DND-41 (cell line): ENCODE measurements at regions not wholly inside any gene's neighbourhood (a gene's known extent, or its start where the extent isn't known, plus 50 kb on each side); places are given as distances from the start of the nearest gene placed in this dataset.

Source experiments
- ATAC-seq: fragments of 200-7000 bp; cut with Tn5 transposase; 3 replicates; pipeline ENCODE4 v1.9.1; 2021; ENCODE audit warnings: low read depth; ENCODE audit not compliant: insufficient read depth
- DNase-seq: peaks from one replicate; pipeline ENCODE4 v3.0.0-alpha.2; 2020
- H2AFZ ChIP-seq: 2 replicates; pipeline ENCODE4 v1.6.0; 2012; ENCODE audit warnings: low read depth, low read length
- H3K27ac ChIP-seq: 2 replicates; pipeline ENCODE4 v1.5.1; 2012; ENCODE audit warnings: low read length, inconsistent platforms
- H3K27me3 ChIP-seq: fragments of 200-600 bp; sonication (generic); 2 replicates; pipeline ENCODE4 v1.6.0; 2012; ENCODE audit warnings: low read length, mild to moderate bottlenecking, inconsistent platforms; ENCODE audit not compliant: insufficient read depth, poor library complexity
- H3K36me3 ChIP-seq: 2 replicates; pipeline ENCODE4 v1.5.1; 2012; ENCODE audit warnings: low read length, inconsistent platforms; ENCODE audit not compliant: insufficient read depth
- H3K4me1 ChIP-seq: 2 replicates; pipeline ENCODE4 v1.5.1; 2012; ENCODE audit warnings: mild to moderate bottlenecking, low read length; ENCODE audit not compliant: insufficient read depth
- H3K4me2 ChIP-seq: 2 replicates; pipeline ENCODE4 v1.6.0; 2012; ENCODE audit warnings: mild to moderate bottlenecking, moderate library complexity, low read length, inconsistent platforms; ENCODE audit not compliant: insufficient read depth
- H3K4me3 ChIP-seq, 2 experiments: fragments of 200-600 bp in 1 of 2; shearing (Covaris generic) in 1 of 2; 2 replicates each; pipeline ENCODE4 v1.5.1; 2012 to 2016; ENCODE audit warnings: inconsistent platforms in 2 of 2, low read length in 2 of 2, mild to moderate bottlenecking in 2 of 2, low read depth in 1 of 2, moderate library complexity in 1 of 2
- H3K79me2 ChIP-seq: 2 replicates; pipeline ENCODE4 v1.6.0; 2012; ENCODE audit warnings: low read length, inconsistent platforms; ENCODE audit not compliant: insufficient read depth
- H3K9ac ChIP-seq: 2 replicates; pipeline ENCODE4 v1.6.0; 2012; ENCODE audit warnings: low read depth, mild to moderate bottlenecking, inconsistent platforms, low read length, moderate library complexity
- H3K9me3 ChIP-seq: 2 replicates; pipeline ENCODE4 v1.5.1; 2012; ENCODE audit warnings: low read length, moderate library complexity, mild to moderate bottlenecking, inconsistent platforms; ENCODE audit not compliant: insufficient read depth, severe bottlenecking
- H4K20me1 ChIP-seq: 2 replicates; pipeline ENCODE4 v1.6.0; 2012; ENCODE audit warnings: low read length; ENCODE audit not compliant: insufficient read depth
- CTCF ChIP-seq: IDR thresholded peaks from 2 replicates; pipeline ENCODE4 v1.5.1; 2012; ENCODE audit warnings: borderline replicate concordance, low read length, moderate library complexity, mild to moderate bottlenecking; ENCODE audit not compliant: poor library complexity, severe bottlenecking; ENCODE audit errors: extremely low read depth
- EZH2 ChIP-seq: IDR thresholded peaks from 3 replicates; pipeline ENCODE4 v1.6.1; 2012; ENCODE audit warnings: borderline replicate concordance, low read depth, mild to moderate bottlenecking, moderate library complexity, low read length, inconsistent platforms; ENCODE audit not compliant: severe bottlenecking

DNA sequence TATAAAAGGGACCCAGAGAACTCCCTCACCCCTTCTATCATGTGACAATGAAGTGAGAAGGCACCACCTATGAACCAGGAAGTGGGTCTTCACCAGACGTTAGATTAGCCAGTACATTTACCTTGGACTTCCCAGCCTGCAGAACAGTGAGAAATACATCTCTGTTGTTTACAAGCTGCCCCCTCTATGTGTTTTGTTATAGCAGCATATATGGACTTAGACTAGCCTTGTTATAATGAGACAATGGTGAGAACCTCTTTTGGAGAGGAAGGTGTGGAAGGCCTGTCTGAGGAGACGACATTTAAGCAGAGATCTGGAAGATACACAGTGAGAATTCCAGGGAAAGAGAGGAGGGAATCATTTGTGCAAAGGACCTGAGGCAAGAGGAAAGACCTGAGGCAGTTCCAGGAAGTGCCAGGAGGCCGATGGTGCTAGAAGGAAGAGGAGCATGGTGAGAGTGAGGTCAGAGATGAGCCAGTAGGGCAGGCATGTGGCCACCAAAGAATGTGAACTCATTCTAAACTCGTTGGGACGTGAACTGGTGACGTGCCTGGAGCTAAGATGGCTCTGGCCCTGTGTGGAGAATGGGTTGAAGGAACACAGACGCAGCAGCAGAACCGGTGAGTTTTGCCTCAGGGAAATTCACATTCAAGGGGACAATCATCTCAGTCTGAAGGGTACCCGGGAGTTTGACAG is 98.9 kb upstream of the IRF2BP2 start:
- Histone ChIP-seq H3K36me3 (no peaks in the 10 kb centered on the region), H3K4me3 (no peak overlapping the region), H3K9me3 (no peaks in the 10 kb centered on the region), H3K27ac (peak overlapping the region; percentile 8; the same call in 1 of the 2 replicates), H3K4me1 (no peaks in the 10 kb centered on the region), H4K20me1 (no peaks in the 10 kb centered on the region), H2AFZ (peak overlapping the region; percentile 22; the same call in 1 of the 2 replicates), H3K4me2 (no peak overlapping the region), H3K79me2 (no peaks in the 10 kb centered on the region), H3K9ac (no peak overlapping the region), H3K27me3 (no peaks in the 10 kb centered on the region)
- ATAC-seq (no peak), DNase-seq (no peak)
- TF ChIP-seq EZH2, result no peak
- TF ChIP-seq CTCF, result no peak

- H3K9ac ChIP-seq, result no peak overlapping the region
- no peak overlapping the region for H2AFZ ChIP-seq
- H4K20me1 ChIP-seq, result no peaks in the 10 kb centered on the region
- no peak for TF ChIP-seq EZH2
- no peak overlapping the region for H3K4me2 ChIP-seq
- ATAC-seq (no peak), DNase-seq (no peak)
- no peak overlapping the region for H3K27ac ChIP-seq
- no peaks in the 10 kb centered on the region for H3K27me3 ChIP-seq
- H3K4me1 ChIP-seq, result no peaks in the 10 kb centered on the region
- H3K9me3 ChIP-seq, result no peaks in the 10 kb centered on the region
- no peak overlapping the region for H3K4me3 ChIP-seq
- H3K79me2 ChIP-seq, result no peaks in the 10 kb centered on the region
- H3K36me3 ChIP-seq, result no peaks in the 10 kb centered on the region
Observed at GRCh38 chr1:234707641-234708040, 97.7 kb upstream of the IRF2BP2 start.

DNA sequence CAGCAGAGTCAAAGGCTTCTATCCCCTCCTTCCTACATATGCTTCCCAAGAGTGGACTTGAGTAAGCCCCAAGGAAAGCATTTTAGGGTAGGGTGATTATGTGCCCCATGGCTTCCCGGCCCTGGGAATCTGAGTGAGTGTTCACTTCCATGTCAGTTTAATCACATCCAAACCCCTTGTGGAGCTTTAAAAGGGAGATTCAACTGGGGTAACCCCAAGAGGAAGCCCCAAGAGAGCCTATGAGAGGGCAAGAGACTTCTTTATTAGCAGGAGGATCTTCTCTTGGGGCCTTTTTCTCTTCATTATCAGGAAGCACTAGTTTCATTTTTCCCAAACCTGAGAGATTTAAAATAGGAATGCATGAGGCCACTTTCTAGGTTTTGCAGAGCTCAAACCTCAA is 97.0 kb upstream of the IRF2BP2 start:
- Histone ChIP-seq H3K36me3 (no peaks in the 10 kb centered on the region), H3K4me3 (no peak overlapping the region), H4K20me1 (no peaks in the 10 kb centered on the region), H3K27me3 (no peaks in the 10 kb centered on the region), H3K27ac (no peak overlapping the region), H3K4me2 (no peak overlapping the region), H2AFZ (no peak overlapping the region), H3K9ac (no peak overlapping the region), H3K4me1 (no peaks in the 10 kb centered on the region), H3K9me3 (no peaks in the 10 kb centered on the region), H3K79me2 (no peaks in the 10 kb centered on the region)
- no peak for DNase-seq
- TF ChIP-seq EZH2 (no peak), CTCF (no peak)
- no peak for ATAC-seq

DNA sequence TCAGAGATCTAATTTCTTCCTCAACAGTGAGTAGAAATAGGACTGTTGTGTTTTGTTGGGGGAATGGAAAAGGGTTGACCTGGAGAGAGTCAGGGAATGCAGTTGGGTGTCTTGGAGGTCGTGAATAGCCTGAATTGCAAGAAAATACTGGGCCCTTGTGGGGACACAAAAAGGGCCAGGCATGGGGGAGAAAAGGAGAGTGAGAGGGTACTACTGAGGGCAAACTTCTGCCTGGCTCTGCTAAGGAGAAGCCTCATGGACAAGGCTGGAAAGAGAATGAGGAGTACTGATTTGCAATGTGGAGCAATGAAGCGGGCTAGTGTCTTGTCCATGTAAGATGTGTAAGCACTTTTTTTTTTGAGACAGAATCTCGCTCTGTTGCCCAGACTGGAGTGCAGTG is 96.2 kb upstream of the IRF2BP2 start:
- Histone ChIP-seq H3K79me2 (no peaks in the 10 kb centered on the region), H3K9ac (no peak overlapping the region), H3K27me3 (no peaks in the 10 kb centered on the region), H4K20me1 (no peaks in the 10 kb centered on the region), H3K4me2 (no peak overlapping the region), H3K36me3 (no peaks in the 10 kb centered on the region), H3K27ac (no peak overlapping the region), H3K9me3 (no peaks in the 10 kb centered on the region), H3K4me3 (no peak overlapping the region), H3K4me1 (no peaks in the 10 kb centered on the region), H2AFZ (no peak overlapping the region)
- DNase-seq, result no peak
- TF ChIP-seq CTCF, result no peak
- TF ChIP-seq EZH2, result no peak
- ATAC-seq, result no peak
